NCI-H2196 (cell line): ENCODE measurements at regions not wholly inside any gene's neighbourhood (a gene's known extent, or its start where the extent isn't known, plus 50 kb on each side); places are given as distances from the start of the nearest gene placed in this dataset.
"Not testable (repeated sequence)": the region's sequence is repeated elsewhere in the genome, so short reads cannot be mapped to it uniquely, and the experiment has no call there.

ENCODE experiments used
- DNase-seq: peaks from one replicate; lab custom pipeline; 2025; ENCODE audit not compliant: unreplicated experiment; lab: John Stamatoyannopoulos, UW

- no peak for DNase-seq
Measured at GRCh38 chr6:71053475-71053874, 96.6 kb upstream of the B3GAT2 start.

- DNase-seq, result no peak
Measured at GRCh38 chr6:71056656-71057055, 99.8 kb upstream of the B3GAT2 start.

- DNase-seq, result no peak
Measured at GRCh38 chr6:71066153-71066552, 109.3 kb upstream of the B3GAT2 start.

- no peak for DNase-seq
Measured at GRCh38 chr6:71067816-71068215, 111.0 kb upstream of the B3GAT2 start.

- no peak for DNase-seq
Measured at GRCh38 chr6:71072508-71072907, 115.6 kb upstream of the B3GAT2 start.

DNA sequence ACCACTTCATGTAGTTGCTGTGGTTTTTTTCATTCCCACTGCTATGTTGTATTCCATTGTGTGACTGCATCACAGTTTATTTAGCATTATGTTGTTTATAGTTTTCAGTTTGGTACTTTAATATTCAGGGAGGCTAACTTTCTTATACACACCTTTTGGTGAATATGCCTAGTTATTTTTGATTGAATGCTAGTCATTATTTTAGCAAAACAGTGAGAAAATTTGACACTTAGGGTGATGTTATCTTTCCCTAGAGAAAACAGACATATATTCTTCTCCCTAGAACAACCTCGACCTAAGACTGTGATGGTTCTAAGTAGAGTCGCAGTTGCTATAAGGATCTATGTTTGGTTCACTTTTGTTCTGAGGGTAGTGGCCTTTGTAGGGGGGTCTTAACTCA lies 120.8 kb upstream of the B3GAT2 start:
- no peak for DNase-seq

- no peak for DNase-seq
Measured at GRCh38 chr6:71079677-71080076, 122.8 kb upstream of the B3GAT2 start.

DNA sequence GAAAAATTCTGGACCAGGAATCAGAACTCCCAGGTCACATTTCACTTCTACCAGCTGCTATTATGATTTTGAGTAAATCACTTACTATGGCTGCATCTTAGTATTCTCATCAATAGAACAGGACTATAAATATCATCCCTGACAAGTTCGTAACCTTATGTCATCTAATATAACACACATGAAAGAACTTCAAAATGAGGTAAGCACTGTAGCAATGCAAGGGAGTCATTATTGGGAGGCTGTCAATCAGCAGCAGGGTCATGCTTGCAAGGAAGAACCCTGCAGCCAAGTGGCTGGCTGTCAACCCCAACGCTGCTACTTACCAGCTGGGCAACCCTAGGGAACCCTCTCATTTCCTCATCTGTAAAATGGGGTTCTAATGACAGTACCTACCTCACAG lies 123.3 kb upstream of the B3GAT2 start:
- DNase-seq, result no peak

DNA sequence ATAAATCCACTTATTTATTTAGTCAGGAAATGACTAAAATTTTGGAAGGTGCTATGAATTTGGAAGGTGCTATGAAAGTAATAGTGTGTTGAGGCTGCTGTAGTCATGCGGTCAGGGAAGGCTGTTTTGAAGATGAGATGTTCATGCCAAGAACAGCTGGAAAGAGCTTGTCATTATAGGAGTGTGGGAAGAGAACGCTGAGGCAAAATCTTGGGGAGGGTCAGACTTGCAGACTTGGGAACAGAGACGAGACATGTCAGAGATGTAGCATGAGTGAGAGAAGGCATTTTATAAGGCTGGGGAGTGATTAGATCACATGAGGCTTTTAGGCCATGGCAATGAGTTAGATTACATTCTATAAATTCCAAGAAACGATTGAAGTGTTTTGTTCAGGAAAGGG lies 124.0 kb upstream of the B3GAT2 start:
- DNase-seq, result no peak

- no peak for DNase-seq
Measured at GRCh38 chr6:71082033-71082650, 125.3 kb upstream of the B3GAT2 start.

DNA sequence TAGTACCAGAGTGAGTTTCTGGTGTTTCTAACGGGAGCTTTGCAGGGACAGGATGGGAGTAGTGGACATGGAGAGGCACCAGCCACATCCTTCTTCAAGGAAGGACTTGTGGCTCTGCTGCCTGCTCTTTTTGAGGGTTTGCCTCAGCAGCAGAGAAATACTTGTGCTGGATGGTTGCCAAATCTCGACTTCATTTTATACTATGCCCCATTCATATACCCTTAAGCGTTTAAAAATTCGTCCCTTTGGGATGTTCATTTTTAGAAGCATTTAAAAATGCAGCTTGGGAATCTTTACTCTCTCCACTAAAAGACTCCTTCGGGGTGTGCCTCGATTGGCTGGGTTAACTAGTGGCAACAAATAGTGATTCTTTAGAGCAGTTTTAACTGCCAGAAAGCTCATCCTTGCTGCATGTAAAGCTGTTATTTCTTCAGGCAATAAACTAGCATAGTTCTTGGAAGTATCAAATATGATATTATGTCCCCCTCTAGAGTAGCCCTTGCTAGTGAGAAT lies 126.5 kb upstream of the B3GAT2 start:
- no peak for DNase-seq

DNA sequence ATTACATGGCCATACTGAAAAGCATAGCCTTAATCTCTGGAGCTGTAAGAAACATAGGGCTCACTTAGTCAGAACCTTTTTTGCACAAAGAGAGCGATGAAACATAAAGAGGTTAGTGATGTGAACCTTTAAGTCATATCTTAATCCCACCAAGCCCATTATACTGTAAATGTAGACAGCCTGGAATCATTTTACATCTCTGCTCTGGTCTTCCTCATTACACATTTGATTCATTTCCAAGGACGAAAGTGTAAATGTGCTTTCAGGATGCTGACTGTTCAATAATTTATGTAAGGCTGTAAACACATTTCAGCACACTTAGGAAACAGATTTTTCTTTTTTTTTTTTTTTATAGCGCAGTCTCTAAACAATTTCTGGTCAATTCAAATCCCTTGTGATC lies 131.3 kb upstream of the B3GAT2 start:
- no peak for DNase-seq

DNA sequence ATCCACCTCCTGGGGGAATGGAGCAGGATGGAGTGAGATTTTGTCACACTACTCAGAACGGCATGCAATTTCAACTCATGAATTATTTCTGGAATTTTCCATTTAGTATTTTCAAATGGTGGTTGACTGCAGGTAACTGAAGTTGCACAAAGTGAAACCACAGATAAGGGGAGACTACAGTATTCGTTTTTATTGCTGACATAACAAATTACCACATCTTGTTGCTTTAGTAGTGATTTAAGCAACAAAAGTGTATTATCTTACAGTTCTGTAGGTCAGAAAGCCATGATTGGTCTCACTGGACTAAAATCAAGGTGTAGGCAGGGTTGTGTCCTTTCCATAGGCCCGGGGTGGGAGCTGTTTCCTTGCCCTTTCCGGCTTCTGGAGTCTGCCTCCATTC lies 133.4 kb upstream of the B3GAT2 start:
- DNase-seq, result no peak

DNA sequence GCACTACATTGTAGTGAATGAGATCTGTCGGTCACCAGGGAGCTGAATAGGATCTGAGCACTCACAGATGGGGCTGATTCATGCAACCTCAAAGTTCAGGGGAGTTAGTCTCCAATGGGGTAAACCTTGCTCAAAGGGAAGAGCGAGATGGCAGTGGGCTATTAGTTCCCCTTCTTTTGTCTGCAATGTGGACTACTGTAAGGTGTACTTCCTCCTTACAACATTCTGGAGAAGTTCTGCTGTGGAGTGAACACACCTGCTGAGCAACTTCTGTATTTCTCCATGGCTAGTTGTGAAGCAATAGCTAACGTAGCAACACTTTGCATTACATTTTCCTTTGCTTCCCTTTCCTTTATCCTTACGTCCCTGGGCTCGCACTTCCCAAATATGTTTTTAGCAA lies 134.3 kb upstream of the B3GAT2 start:
- DNase-seq, result no peak

DNA sequence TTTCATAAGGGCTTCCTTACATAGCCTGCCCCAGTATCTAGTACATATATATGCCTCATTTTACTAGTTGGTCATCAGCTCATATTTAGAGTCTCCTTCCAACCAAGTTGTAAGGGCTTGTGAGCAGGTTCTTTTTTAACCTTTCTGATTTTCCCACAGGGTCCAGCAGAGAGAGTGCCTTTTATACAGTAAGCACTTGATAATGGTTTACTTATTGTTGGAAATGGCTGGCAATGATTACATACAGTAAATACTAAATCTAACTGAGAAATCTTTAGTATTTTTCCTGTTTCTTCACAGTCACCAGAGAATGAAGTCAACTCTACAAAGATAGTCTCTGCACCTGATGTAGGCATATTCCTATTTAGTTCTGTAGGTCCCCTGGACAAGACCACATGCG lies 135.1 kb upstream of the B3GAT2 start:
- DNase-seq, result no peak

GRCh38 chr6:71097264-71097663 lies 140.4 kb upstream of the B3GAT2 start:
- DNase-seq, result not testable (repeated sequence)

DNA sequence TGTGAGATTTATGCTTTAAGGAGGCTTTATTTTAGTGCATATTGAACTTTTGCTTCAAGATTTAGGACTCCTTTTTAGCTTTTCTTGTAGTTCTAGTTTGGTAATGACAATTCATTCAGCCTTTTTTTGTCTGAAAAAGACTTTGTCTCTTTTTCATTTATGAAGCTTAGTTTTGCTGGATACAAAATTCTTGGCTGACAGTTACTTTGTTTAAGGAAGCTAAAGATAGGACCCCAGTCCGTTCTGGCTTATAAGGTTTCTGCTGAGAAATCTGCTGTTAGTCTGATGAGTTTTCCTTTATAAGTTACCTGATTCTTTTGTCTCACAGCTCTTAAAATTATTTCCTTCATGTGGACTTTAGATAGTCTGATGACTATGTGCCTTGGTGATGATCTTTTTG lies 142.8 kb upstream of the B3GAT2 start:
- DNase-seq, result no peak

DNA sequence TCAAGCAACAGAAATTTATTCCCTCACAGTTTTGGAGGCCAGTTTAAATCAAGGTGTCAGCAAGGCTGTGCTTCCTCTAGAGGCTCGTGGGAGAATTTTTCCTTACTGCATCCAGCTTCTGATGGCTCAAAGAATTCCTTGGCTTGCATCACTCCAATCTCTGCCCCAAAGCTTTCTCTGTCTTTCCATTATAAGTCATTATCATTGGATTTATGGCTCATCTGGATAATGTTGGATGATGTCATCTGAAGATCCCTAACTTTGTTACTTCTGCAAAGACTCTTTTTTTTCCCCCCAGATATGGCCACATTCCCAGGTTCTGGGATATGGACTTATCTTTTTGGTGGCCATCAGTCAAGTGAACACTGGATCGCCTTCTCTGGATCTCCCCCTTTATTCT lies 146.3 kb upstream of the B3GAT2 start:
- no peak for DNase-seq

- DNase-seq, result no peak
Measured at GRCh38 chr6:71103641-71104040, 146.8 kb upstream of the B3GAT2 start.

DNA sequence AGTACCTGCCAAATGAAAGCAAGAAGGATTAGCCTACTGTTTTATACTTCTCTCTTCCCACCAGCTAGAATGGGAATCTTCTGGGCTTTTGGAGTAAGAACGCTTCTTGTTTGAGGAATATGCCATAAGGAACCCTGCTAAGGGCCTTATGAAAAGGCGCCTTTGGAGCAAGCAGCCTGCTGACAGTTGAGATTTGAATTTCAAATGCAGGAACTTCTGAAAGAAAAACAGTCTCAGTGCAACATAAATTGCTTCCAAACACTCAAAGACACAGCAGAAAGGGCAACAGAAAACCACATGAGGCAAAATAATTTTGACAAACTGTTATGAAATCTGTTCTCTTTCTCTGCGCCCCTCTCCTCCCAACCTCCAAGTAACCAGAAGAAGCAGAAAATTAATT lies 149.4 kb upstream of the B3GAT2 start:
- DNase-seq, result no peak

DNA sequence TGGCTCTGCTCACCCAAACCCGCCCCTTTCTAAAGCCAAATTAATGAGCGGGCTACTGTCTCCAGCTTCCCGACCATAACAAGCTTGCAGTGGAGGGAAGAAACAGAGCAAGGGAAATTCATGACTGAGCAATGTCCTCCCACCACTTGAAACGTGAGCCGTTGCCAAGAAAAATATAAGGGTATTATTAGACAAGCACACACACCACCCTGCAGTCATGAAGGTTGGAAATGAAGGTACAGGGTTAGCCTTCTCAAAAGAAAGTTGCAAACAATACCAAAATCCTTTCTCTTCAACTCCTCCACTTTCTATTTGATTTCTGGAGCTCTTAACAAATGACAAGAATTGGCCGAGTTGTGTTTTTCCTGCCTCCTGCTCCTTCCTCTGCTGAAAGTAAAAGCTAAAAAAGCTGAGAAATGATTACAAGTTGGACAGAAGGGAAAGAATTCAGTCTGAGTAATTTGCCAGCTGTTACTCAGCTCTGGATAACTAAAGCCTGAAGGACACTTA lies 151.1 kb upstream of the B3GAT2 start:
- no peak for DNase-seq

DNA sequence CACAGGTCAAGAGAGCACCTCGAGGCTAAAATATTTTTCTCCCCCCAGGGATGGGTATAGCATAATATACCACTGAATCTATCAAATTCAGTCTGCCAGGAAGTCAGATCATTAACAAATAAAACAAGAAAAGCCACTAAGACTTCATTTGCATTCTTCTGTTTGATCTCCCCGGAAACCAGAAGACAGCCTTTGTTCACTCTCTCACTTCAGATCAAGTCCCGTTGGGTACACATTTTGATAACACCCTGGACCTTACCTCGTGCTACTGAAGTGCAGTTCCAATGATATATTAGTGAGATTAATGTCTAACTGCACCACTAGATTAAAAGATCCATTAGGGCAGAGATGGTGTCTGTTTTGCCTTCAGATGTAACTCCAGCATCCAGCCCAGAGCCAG lies 157.7 kb upstream of the B3GAT2 start:
- no peak for DNase-seq

DNA sequence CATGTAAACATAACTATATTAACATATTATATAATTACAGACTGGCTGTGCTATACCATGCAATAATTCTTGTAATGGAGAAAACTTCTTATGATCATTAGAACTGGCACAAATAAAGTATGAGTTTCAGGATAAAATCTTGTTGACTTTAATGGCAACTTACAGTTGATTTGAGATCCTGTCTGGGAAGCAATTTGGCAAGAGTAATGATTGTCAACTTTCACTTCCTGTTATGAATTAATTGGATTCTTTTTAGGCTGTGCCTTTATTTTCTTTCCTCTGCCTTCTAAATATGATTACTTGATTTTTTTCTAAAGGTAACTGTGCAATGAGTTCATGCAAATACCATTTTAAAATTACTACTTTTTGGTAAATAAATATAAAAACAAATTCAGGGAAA lies 158.1 kb upstream of the B3GAT2 start:
- DNase-seq, result no peak
